ENCODE measurements at regions not wholly inside any gene's neighbourhood (a gene's known extent, or its start where the extent isn't known, plus 50 kb on each side); places are given as distances from the start of the nearest gene placed in this dataset.

- TF ChIP-seq POLR2AphosphoS5 (IDR thresholded peaks at IDR 0.05; ENCODE audit: low read depth, low read length): no peak
- TF ChIP-seq TAF1 (IDR thresholded peaks at IDR 0.05; ENCODE audit: borderline replicate concordance, low read depth, low read length): no peak
Measured at GRCh38 chr2:34408100-34408499, 809.0 kb upstream of the FAM98A start.
